ENCODE measurements at regions not wholly inside any gene's neighbourhood (a gene's known extent, or its start where the extent isn't known, plus 50 kb on each side); places are given as distances from the start of the nearest gene placed in this dataset.

DNA sequence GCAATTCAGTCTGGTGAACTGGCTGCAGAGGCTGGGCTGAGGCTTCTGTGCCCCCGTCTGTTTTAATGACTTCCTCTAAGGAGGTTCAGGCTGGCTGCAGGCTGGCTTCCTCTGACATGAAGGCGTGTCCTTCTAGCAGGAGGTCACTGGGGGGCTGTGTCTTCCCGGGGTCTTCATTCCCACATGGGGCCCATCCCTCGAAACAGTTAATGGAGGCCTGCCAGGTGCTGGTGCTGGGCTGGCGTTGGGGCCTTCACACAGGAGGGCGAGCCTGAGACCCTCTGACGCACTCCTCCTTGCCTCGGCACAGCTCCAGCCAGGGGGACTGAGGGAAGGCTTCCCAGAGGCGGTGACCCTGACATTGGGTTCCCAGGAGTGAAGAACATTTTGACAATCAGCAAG is 57.7 kb upstream of the DLK1 start:
- TF ChIP-seq, protein P1, sequence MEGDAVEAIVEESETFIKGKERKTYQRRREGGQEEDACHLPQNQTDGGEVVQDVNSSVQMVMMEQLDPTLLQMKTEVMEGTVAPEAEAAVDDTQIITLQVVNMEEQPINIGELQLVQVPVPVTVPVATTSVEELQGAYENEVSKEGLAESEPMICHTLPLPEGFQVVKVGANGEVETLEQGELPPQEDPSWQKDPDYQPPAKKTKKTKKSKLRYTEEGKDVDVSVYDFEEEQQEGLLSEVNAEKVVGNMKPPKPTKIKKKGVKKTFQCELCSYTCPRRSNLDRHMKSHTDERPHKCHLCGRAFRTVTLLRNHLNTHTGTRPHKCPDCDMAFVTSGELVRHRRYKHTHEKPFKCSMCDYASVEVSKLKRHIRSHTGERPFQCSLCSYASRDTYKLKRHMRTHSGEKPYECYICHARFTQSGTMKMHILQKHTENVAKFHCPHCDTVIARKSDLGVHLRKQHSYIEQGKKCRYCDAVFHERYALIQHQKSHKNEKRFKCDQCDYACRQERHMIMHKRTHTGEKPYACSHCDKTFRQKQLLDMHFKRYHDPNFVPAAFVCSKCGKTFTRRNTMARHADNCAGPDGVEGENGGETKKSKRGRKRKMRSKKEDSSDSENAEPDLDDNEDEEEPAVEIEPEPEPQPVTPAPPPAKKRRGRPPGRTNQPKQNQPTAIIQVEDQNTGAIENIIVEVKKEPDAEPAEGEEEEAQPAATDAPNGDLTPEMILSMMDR (conservative IDR thresholded peaks at IDR 0.05 in 1 of 2, IDR thresholded peaks at IDR 0.05 in 1 of 2; ENCODE audit: low read depth in 1 of 2, low read length in 2 of 2) = no peak
- TF ChIP-seq EZH2 (IDR thresholded peaks at IDR 0.05; ENCODE audit: low read length, missing control alignments) = no peak
